HPDE6-E6E7 (cell line): ENCODE measurements at regions not wholly inside any gene's neighbourhood (a gene's known extent, or its start where the extent isn't known, plus 50 kb on each side); places are given as distances from the start of the nearest gene placed in this dataset.

Source experiments
- DNase-seq: peaks from one replicate; pipeline ENCODE4 v3.0.0; 2011; ENCODE audit warnings: missing footprints; ENCODE audit errors: extremely low spot score

GRCh38 chr1:186557147-186557777 is 96.3 kb upstream of the PDC start:
- DNase-seq: no peak

GRCh38 chr1:186550832-186551231 is 89.9 kb upstream of the PDC start:
- no peak for DNase-seq

GRCh38 chr1:186541003-186541402 is 80.1 kb upstream of the PDC start:
- no peak for DNase-seq

GRCh38 chr1:186540521-186540920 is 79.6 kb upstream of the PDC start:
- no peak for DNase-seq

GRCh38 chr1:186536273-186536890 is 75.5 kb upstream of the PDC start:
- DNase-seq: no peak

GRCh38 chr1:186535388-186536133 is 74.6 kb upstream of the PDC start:
- DNase-seq: peak; percentile 63

GRCh38 chr1:186534401-186534800 is 73.5 kb upstream of the PDC start:
- no peak for DNase-seq

GRCh38 chr1:186532466-186532865 is 71.6 kb upstream of the PDC start:
- DNase-seq: no peak

GRCh38 chr1:186531561-186532165 is 70.7 kb upstream of the PDC start:
- DNase-seq: no peak

- no peak for DNase-seq
Observed at GRCh38 chr1:186530109-186530508, 69.2 kb upstream of the PDC start.

GRCh38 chr1:186519982-186520381 is 59.1 kb upstream of the PDC start:
- no peak for DNase-seq

- DNase-seq: no peak
Observed at GRCh38 chr1:186518822-186519381, 58.0 kb upstream of the PDC start.

- no peak for DNase-seq
Observed at GRCh38 chr1:186518395-186518794, 57.5 kb upstream of the PDC start.

- no peak for DNase-seq
Observed at GRCh38 chr1:186514367-186514766, 53.5 kb upstream of the PDC start.

GRCh38 chr1:186513526-186513925 is 52.6 kb upstream of the PDC start:
- no peak for DNase-seq

- DNase-seq: no peak
Observed at GRCh38 chr1:186512698-186513457, 52.0 kb upstream of the PDC start.

GRCh38 chr1:186511761-186512637 is 51.1 kb upstream of the PDC start:
- DNase-seq: no peak
